DND-41 (cell line): ENCODE measurements at regions not wholly inside any gene's neighbourhood (a gene's known extent, or its start where the extent isn't known, plus 50 kb on each side); places are given as distances from the start of the nearest gene placed in this dataset.

Experiments used
- EZH2 ChIP-seq: IDR thresholded peaks from 3 replicates; pipeline ENCODE4 v1.6.1; 2012; ENCODE audit warnings: borderline replicate concordance, low read depth, mild to moderate bottlenecking, moderate library complexity, low read length, inconsistent platforms; ENCODE audit not compliant: severe bottlenecking
- TF ChIP-seq, protein P1 (sequence below): IDR thresholded peaks from 2 replicates; pipeline ENCODE4 v1.5.1; 2012; ENCODE audit warnings: borderline replicate concordance, low read length, moderate library complexity, mild to moderate bottlenecking; ENCODE audit not compliant: poor library complexity, severe bottlenecking; ENCODE audit errors: extremely low read depth

DNA sequence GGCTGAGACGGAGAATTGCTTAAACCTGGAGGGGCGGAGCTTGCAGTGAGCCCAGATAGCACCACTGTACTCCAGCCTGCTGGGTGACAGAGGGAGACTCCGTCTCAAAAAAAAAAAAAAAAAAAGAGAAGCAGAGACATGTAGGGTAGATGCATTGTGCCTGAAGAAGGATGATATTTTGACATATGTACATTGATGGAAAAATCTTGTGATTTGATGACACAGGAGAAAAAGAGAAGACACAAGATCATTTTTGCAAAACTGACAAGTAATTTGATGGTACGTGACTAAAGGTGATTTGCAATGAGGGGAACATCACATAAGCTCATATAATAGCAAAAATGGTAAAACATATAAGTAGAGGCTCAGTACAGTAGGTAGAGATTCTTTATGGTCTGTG lies 340.1 kb upstream of the FSTL5 start:
- TF ChIP-seq, protein P1, sequence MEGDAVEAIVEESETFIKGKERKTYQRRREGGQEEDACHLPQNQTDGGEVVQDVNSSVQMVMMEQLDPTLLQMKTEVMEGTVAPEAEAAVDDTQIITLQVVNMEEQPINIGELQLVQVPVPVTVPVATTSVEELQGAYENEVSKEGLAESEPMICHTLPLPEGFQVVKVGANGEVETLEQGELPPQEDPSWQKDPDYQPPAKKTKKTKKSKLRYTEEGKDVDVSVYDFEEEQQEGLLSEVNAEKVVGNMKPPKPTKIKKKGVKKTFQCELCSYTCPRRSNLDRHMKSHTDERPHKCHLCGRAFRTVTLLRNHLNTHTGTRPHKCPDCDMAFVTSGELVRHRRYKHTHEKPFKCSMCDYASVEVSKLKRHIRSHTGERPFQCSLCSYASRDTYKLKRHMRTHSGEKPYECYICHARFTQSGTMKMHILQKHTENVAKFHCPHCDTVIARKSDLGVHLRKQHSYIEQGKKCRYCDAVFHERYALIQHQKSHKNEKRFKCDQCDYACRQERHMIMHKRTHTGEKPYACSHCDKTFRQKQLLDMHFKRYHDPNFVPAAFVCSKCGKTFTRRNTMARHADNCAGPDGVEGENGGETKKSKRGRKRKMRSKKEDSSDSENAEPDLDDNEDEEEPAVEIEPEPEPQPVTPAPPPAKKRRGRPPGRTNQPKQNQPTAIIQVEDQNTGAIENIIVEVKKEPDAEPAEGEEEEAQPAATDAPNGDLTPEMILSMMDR, result no peak
- no peak for TF ChIP-seq EZH2
